ENCODE measurements at regions not wholly inside any gene's neighbourhood (a gene's known extent, or its start where the extent isn't known, plus 50 kb on each side); places are given as distances from the start of the nearest gene placed in this dataset.

DNA sequence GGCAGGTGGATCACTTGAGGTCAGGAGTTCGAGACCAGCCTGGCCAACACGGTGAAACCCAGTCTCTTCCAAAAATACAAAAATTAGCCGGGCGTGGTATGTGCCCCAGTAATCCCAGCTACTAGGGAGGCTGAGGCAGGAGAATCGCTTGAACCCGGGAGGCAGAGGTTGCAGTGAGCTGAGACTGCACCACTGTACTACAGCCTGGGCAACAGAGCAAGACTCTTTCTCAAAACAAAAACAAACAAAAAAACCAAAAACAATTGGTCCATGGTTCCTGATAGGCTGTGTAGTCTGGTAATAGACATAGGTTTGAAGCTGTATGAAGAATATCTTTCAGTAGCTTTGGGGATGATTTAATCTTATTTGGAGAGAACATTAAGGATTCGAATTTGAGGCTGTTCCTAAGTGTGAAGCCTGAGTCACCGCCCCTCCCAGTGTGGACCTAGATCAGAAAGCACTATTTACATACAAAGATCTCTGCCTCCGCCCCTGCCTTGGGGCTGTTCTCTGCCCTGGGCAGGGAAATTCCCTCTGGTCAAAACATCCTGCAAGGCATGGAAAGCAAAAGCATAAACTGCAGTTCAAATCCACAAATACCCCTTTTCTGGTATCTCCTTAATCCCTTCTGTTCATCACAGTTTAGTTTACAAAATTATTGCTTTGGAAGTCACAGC is 52.8 kb upstream of the PMAIP1 start:
- Histone ChIP-seq H3K4me1 (ENCODE audit: control insufficient read depth, insufficient read depth, low read length) (peaks cover 24% of the 10 kb centered on the region), H3K9ac (ENCODE audit: control insufficient read depth, insufficient read depth, low read length) (peak overlapping the region; percentile 66), H3K79me2 (ENCODE audit: control insufficient read depth, insufficient read depth, low read length) (no peaks in the 10 kb centered on the region), H3K9me3 (replicated peaks; ENCODE audit: control insufficient read depth, insufficient read depth, low read length) (no peaks in the 10 kb centered on the region), H2AFZ (ENCODE audit: control insufficient read depth, low read depth, low read length) (peak overlapping the region; percentile 71), H3K27ac (ENCODE audit: control insufficient read depth, insufficient read depth) (peak overlapping the region; percentile 82), H3K4me2 (ENCODE audit: control insufficient read depth, insufficient read depth) (peak overlapping the region; percentile 88), H3K27me3 (replicated peaks in 1 of 2; ENCODE audit: control insufficient read depth in 2 of 2, insufficient read depth in 2 of 2, low read length in 1 of 2) (no peaks in the 10 kb centered on the region), H3K36me3 (ENCODE audit: control insufficient read depth in 2 of 2, insufficient read depth in 2 of 2, low read length in 1 of 2) (no peaks in the 10 kb centered on the region), H4K20me1 (ENCODE audit: control insufficient read depth, insufficient read depth) (no peaks in the 10 kb centered on the region), H3K4me3 (peak overlapping the region; percentile 8; the same call in 1 of the 2 replicates)
- BruUV-seq (replicated peaks), result no TSS peak
- FAIRE-seq, result no peak
- SMC1A ChIA-PET (ENCODE audit: uncharacterized antibody, unreplicated experiment), result interaction anchor here (0.7 to 3.5 kb wide), 19 partner anchors 10 to 149 kb away, joined by 3 to 37 read pairs (median 6); partner anchors contain the start of gene PMAIP1
- intact Hi-C loops (cut with micrococcal nuclease; ENCODE audit: unreplicated experiment) (loop anchor here (1.0 to 2.0 kb wide), 2 partner anchors 29 to 52 kb away; partner anchors contain the start of gene PMAIP1), in situ Hi-C loops (cut with MboI) (loop anchor here (10.0 kb wide), 1 partner anchor 58 kb away; no protein-coding TSS in a partner anchor)
- peak; percentile 93 for ATAC-seq
- DNase-seq (ENCODE audit: low read depth, low spot score), result peak; percentile 83
- 24% methylated on average over 9 of the region's 9 CpGs for WGBS (ENCODE audit: insufficient coverage, insufficient replicate concordance, low lambda C conversion rate, missing lambda C conversion rate)
- RAD21 ChIA-PET (ENCODE audit: unreplicated experiment), result interaction anchor here (0.9 to 3.5 kb wide), 10 partner anchors 10 to 108 kb away, joined by 3 to 16 read pairs (median 6); partner anchors contain the start of gene PMAIP1
- CTCF ChIA-PET, result interaction anchor here (0.8 to 4.1 kb wide), 9 partner anchors 10 to 149 kb away, joined by 3 to 13 read pairs (median 7); partner anchors contain the start of gene PMAIP1
- POLR2A ChIA-PET, result interaction anchor here (0.9 to 4.1 kb wide), 11 partner anchors 10 to 107 kb away, joined by 3 to 24 read pairs (median 5); partner anchors contain the start of gene PMAIP1
- TF ChIP-seq FOXM1 (IDR thresholded peaks at IDR 0.05; ENCODE audit: low read depth, low read length), result no peak
- peak; percentile 17; the same call in 1 of the 2 replicates for TF ChIP-seq BACH1 (IDR thresholded peaks at IDR 0.05; ENCODE audit: borderline replicate concordance)
- TF ChIP-seq ZNF217 (IDR thresholded peaks at IDR 0.05), result peak; percentile 55
- TF ChIP-seq CREB1 (IDR thresholded peaks at IDR 0.05; ENCODE audit: low read depth), result 0 out of 2 replicates have a peak, but pooled peaks have one; percentile 15
- peak; percentile 46; the same call in 1 of the 2 replicates for TF ChIP-seq ATF7 (IDR thresholded peaks at IDR 0.05; ENCODE audit: low read depth)
- TF ChIP-seq RCOR1 (conservative IDR thresholded peaks at IDR 0.05; ENCODE audit: low read depth, low read length), result no peak
- TF ChIP-seq, protein P1, sequence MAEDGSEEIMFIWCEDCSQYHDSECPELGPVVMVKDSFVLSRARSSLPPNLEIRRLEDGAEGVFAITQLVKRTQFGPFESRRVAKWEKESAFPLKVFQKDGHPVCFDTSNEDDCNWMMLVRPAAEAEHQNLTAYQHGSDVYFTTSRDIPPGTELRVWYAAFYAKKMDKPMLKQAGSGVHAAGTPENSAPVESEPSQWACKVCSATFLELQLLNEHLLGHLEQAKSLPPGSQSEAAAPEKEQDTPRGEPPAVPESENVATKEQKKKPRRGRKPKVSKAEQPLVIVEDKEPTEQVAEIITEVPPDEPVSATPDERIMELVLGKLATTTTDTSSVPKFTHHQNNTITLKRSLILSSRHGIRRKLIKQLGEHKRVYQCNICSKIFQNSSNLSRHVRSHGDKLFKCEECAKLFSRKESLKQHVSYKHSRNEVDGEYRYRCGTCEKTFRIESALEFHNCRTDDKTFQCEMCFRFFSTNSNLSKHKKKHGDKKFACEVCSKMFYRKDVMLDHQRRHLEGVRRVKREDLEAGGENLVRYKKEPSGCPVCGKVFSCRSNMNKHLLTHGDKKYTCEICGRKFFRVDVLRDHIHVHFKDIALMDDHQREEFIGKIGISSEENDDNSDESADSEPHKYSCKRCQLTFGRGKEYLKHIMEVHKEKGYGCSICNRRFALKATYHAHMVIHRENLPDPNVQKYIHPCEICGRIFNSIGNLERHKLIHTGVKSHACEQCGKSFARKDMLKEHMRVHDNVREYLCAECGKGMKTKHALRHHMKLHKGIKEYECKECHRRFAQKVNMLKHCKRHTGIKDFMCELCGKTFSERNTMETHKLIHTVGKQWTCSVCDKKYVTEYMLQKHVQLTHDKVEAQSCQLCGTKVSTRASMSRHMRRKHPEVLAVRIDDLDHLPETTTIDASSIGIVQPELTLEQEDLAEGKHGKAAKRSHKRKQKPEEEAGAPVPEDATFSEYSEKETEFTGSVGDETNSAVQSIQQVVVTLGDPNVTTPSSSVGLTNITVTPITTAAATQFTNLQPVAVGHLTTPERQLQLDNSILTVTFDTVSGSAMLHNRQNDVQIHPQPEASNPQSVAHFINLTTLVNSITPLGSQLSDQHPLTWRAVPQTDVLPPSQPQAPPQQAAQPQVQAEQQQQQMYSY (CRISPR knock-in tag; IDR thresholded peaks at IDR 0.05), result no peak
- TF ChIP-seq POU2F2 (IDR thresholded peaks at IDR 0.05; ENCODE audit: borderline replicate concordance, low read depth, low read length), result peak; percentile 81; the same call in 1 of the 3 replicates
- TF ChIP-seq ZNF207 (IDR thresholded peaks at IDR 0.05; ENCODE audit: borderline replicate concordance), result no peak
- TF ChIP-seq IKZF1 (conservative IDR thresholded peaks at IDR 0.05), result peak; percentile 54
- no peak for TF ChIP-seq FOXK2 (IDR thresholded peaks at IDR 0.05)
- TF ChIP-seq RELA (IDR thresholded peaks at IDR 0.05; ENCODE audit: borderline replicate concordance, partially characterized antibody), result peak; percentile 75
- 0 out of 2 replicates have a peak, but pooled peaks have one; percentile 41 for TF ChIP-seq CBFB (IDR thresholded peaks at IDR 0.05; ENCODE audit: low read depth)
- TF ChIP-seq, protein P2, sequence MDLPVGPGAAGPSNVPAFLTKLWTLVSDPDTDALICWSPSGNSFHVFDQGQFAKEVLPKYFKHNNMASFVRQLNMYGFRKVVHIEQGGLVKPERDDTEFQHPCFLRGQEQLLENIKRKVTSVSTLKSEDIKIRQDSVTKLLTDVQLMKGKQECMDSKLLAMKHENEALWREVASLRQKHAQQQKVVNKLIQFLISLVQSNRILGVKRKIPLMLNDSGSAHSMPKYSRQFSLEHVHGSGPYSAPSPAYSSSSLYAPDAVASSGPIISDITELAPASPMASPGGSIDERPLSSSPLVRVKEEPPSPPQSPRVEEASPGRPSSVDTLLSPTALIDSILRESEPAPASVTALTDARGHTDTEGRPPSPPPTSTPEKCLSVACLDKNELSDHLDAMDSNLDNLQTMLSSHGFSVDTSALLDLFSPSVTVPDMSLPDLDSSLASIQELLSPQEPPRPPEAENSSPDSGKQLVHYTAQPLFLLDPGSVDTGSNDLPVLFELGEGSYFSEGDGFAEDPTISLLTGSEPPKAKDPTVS (IDR thresholded peaks at IDR 0.05; ENCODE audit: low read depth, low read length), result no peak
- TF ChIP-seq ATF2 (IDR thresholded peaks at IDR 0.05; ENCODE audit: low read length), result peak; percentile 40; the same call in 1 of the 2 replicates
- no peak for TF ChIP-seq NR2C2 (IDR thresholded peaks at IDR 0.05; ENCODE audit: borderline replicate concordance, control insufficient read depth, insufficient read length, low read depth)
- TF ChIP-seq ATF3 (IDR thresholded peaks at IDR 0.05; ENCODE audit: borderline replicate concordance, extremely low read depth, low read depth, low read length), result no peak

Data from GM12878 (cell line).